Erythroblast (primary cell): ENCODE measurements at regions not wholly inside any gene's neighbourhood (a gene's known extent, or its start where the extent isn't known, plus 50 kb on each side); places are given as distances from the start of the nearest gene placed in this dataset.

ENCODE experiments used
- GATA1 ChIP-seq: IDR thresholded peaks from 2 replicates; pipeline ENCODE4 v1.6.1; 2011; ENCODE audit warnings: low read depth, mild to moderate bottlenecking, control low read depth, low read length, moderate library complexity
- POLR2A ChIP-seq: IDR thresholded peaks from 2 replicates; pipeline ENCODE4 v1.6.1; 2011; ENCODE audit warnings: mild to moderate bottlenecking, low read length

GRCh38 chrX:95733426-95733825, 951.2 kb upstream of the DIAPH2 start:
- TF ChIP-seq POLR2A (no peak), GATA1 (no peak)
